ENCODE measurements at regions not wholly inside any gene's neighbourhood (a gene's known extent, or its start where the extent isn't known, plus 50 kb on each side); places are given as distances from the start of the nearest gene placed in this dataset.
A peak's percentile ranks its signal among the peaks of the same experiment; 100 is the strongest.

- peak; percentile 78 to 96 for TF ChIP-seq CTCF (conservative IDR thresholded peaks at IDR 0.05; ENCODE audit: low read depth in 2 of 2)
- no peak for TF ChIP-seq EZH2 (IDR thresholded peaks at IDR 0.05; ENCODE audit: low read depth, unreplicated experiment)
- TF ChIP-seq REST (IDR thresholded peaks at IDR 0.05; ENCODE audit: unreplicated experiment), result no peak
- no peak for TF ChIP-seq POLR2AphosphoS5 (IDR thresholded peaks at IDR 0.05; ENCODE audit: low read depth)
- no peak for TF ChIP-seq CREB1 (CRISPR knock-in tag; IDR thresholded peaks at IDR 0.05; ENCODE audit: low read depth)
- TF ChIP-seq ETS1 (IDR thresholded peaks at IDR 0.05), result no peak
- no peak for TF ChIP-seq NANOG (IDR thresholded peaks at IDR 0.05; ENCODE audit: borderline replicate concordance)
- TF ChIP-seq JUNB (IDR thresholded peaks at IDR 0.05; ENCODE audit: unreplicated experiment), result no peak
- TF ChIP-seq EZH2phosphoT487 (IDR thresholded peaks at IDR 0.05; ENCODE audit: unreplicated experiment), result no peak
Measured at GRCh38 chr4:77385124-77385969, 220.3 kb upstream of the CXCL13 start.
